ENCODE measurements at regions not wholly inside any gene's neighbourhood (a gene's known extent, or its start where the extent isn't known, plus 50 kb on each side); places are given as distances from the start of the nearest gene placed in this dataset.

- TF ChIP-seq, protein P1, sequence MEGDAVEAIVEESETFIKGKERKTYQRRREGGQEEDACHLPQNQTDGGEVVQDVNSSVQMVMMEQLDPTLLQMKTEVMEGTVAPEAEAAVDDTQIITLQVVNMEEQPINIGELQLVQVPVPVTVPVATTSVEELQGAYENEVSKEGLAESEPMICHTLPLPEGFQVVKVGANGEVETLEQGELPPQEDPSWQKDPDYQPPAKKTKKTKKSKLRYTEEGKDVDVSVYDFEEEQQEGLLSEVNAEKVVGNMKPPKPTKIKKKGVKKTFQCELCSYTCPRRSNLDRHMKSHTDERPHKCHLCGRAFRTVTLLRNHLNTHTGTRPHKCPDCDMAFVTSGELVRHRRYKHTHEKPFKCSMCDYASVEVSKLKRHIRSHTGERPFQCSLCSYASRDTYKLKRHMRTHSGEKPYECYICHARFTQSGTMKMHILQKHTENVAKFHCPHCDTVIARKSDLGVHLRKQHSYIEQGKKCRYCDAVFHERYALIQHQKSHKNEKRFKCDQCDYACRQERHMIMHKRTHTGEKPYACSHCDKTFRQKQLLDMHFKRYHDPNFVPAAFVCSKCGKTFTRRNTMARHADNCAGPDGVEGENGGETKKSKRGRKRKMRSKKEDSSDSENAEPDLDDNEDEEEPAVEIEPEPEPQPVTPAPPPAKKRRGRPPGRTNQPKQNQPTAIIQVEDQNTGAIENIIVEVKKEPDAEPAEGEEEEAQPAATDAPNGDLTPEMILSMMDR (IDR thresholded peaks at IDR 0.05; ENCODE audit: borderline replicate concordance, extremely low read depth, low read length, poor library complexity, severe bottlenecking) = no peak
- no peak for TF ChIP-seq EZH2 (IDR thresholded peaks at IDR 0.05; ENCODE audit: borderline replicate concordance, low read depth, low read length, severe bottlenecking)
Measured at GRCh38 chr5:3186156-3186555, 409.5 kb upstream of the IRX1 start.

Data from DND-41 (cell line).